Dendritic cell treated with granulocyte-macrophage colony-stimulating factor and Interleukin-4, amounts not matched to agents 40 ng/mL and 50 ng/mL, for 4 days (primary cell): ENCODE measurements at regions not wholly inside any gene's neighbourhood (a gene's known extent, or its start where the extent isn't known, plus 50 kb on each side); places are given as distances from the start of the nearest gene placed in this dataset.

Source experiments
- H3K27ac Mint-ChIP-seq: one replicate; pipeline ENCODE4 v1.8.0; 2022; ENCODE audit warnings: mild to moderate bottlenecking, mixed read lengths
- H3K27me3 Mint-ChIP-seq: one replicate; pipeline ENCODE4 v1.8.0; 2022; ENCODE audit warnings: mild to moderate bottlenecking, mixed read lengths
- H3K36me3 Mint-ChIP-seq: one replicate; pipeline ENCODE4 v1.8.0; 2022; ENCODE audit warnings: low read depth, mixed read lengths
- H3K4me1 Mint-ChIP-seq: one replicate; pipeline ENCODE4 v1.8.0; 2022; ENCODE audit warnings: low read depth, mixed read lengths
- H3K4me3 Mint-ChIP-seq: one replicate; pipeline ENCODE4 v1.8.0; 2022; ENCODE audit warnings: mild to moderate bottlenecking, moderate library complexity, mixed read lengths
- H3K9me3 Mint-ChIP-seq: one replicate; pipeline ENCODE4 v1.8.0; 2022; ENCODE audit warnings: mixed read lengths
- intact Hi-C: fragments of 100-400 bp; cut with micrococcal nuclease; formaldehyde crosslinking; loops from one replicate; pipeline ENCODE4 v1.15.0; 2022

DNA sequence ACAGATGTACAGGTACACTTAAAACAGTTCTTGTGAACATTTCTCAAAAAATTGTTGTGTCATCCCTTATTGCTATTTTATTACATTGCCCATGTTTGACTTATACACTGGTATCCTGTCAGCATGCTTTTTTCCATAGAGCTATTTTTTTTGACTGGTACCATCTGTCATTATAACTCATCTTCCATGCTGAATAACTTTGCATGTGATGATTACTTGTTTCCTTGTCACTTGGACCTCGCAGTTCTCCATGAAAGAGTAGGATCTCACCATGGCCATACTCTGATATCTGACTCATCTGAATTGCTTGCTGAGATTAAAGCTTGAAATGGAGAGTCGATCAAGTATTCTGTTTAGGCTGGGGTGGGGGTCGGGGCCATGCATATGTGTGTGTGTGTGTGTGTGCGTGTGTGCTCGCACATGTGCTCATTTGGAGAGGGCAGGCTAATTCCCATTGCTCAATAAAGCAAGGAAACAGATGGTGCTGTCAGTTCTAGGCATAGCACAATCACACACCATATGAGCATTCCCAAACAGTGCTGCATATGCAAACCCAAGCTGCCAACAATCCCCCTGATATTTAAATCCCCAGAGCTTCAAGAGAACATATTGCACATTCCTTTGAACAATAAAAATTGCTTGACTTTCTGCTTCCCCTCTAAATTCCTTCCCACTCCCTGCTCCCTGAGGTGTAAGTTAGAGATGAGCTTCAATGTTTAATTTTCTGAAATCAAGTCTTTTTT is 62.9 kb downstream of the NHLRC3 start:
- Mint-ChIP-seq H3K4me1 (no peaks in the 10 kb centered on the region), H3K4me3 (no peak overlapping the region), H3K27ac (no peak overlapping the region), H3K9me3 (no peaks in the 10 kb centered on the region), H3K27me3 (no peaks in the 10 kb centered on the region), H3K36me3 (no peaks in the 10 kb centered on the region)
- intact Hi-C loops = no loop called here

DNA sequence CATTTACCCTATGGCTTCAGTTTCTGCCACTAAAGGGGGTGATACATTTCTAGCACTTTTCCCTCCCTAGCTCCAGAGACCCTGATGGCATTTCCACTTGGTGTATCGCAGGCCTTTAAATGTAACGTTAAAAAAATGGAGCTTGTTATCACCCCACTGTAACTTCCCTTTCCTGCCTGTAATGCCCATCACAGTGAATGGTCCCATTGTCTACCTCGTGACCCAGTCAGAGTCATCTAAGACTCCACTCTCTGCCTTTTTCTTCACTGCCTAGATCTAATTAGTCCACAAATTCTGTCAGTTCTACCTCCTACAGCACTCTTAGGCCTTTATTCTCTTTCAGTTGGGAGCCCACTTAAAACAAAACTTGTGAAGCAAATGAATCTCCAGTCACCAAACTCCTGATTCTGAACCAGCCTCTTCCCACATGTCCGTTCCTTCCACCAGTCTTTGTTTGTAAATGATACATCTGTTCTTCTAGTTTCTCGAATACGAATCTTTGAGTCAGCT is 64.8 kb downstream of the NHLRC3 start:
- Mint-ChIP-seq H3K27ac (no peak overlapping the region), H3K4me1 (no peaks in the 10 kb centered on the region), H3K9me3 (no peaks in the 10 kb centered on the region), H3K4me3 (no peak overlapping the region), H3K27me3 (no peaks in the 10 kb centered on the region), H3K36me3 (no peaks in the 10 kb centered on the region)
- intact Hi-C loops = no loop called here

DNA sequence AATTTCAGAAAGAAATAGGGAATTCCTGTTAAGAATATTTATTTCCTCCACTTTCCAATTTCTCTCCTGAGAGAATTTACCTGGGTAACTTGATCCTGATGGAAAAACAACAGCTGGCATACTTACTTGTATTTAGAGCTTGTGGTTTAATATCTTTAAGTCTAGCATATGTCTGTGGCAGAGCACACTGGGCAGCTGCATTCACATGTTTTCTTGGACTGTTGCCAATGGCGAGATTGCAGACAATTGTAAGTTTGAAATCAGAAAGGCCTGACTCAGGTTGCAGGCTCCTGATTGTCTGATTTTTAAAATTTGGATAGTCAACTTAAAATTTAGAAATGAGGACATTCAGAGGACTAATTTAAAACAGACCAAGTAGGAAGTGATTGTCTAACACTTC is 66.9 kb downstream of the NHLRC3 start:
- H3K9me3 Mint-ChIP-seq = no peaks in the 10 kb centered on the region
- no peaks in the 10 kb centered on the region for H3K4me1 Mint-ChIP-seq
- H3K36me3 Mint-ChIP-seq = no peaks in the 10 kb centered on the region
- no peak overlapping the region for H3K27ac Mint-ChIP-seq
- no peaks in the 10 kb centered on the region for H3K27me3 Mint-ChIP-seq
- no peak overlapping the region for H3K4me3 Mint-ChIP-seq
- intact Hi-C loops = no loop called here

DNA sequence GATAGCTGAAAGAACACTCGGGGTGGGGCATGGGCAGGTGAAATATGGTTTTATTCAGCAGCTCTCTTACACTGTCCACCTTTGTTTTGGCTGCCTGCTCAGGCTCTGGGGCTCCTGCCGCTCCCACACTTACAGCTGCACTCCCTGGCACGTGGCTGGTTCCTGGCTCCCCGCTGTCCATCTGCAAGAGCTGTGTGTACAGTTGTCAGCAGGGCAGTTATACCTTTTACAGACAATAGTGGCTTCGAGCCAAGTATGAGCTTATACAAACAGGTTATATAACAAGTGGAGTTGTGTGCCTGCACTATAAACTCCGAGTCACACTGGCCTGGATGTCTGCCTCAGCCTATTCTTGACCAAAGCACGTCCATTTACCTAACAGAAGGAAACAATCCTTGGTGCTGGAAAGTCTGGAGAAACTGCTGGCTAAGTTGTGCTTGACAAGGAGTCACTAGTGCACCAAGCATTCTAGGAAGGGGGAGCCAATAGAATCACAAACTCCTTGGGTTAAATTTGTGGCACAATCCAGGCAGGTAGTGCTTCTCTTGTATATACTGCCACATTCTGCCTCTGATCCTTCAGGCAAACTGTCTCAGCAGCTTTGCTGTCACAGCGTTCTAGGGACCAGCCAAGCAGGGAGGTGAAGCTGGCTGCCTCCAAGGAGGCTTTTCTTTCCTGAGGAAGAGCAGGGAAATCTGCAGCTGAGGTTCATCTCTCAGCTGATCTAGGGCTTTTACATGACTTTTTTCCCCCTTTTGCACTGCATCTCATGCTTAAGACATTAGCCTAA is 68.2 kb downstream of the NHLRC3 start:
- Mint-ChIP-seq H3K4me3 (no peak overlapping the region), H3K27ac (no peak overlapping the region)

DNA sequence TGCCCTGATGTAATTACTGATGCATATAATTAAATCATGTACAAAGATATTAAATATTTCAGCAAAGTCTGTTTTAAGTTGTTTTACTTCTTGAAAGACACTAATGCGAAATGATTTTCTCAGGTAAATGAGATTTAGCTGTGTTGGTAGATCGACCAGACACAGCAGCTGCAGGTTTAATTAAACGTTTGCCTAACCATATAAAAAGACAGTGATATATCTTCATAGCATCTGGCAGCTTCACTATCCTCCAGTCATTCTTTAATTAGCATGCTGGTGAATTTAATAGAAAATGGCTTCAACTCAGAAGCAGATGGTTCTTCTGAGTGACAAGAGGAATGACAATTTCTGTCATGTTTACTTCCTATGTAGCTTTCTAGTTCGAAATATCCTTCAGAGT is 69.3 kb downstream of the NHLRC3 start:
- Mint-ChIP-seq H3K27me3 (no peaks in the 10 kb centered on the region), H3K36me3 (no peaks in the 10 kb centered on the region), H3K9me3 (no peaks in the 10 kb centered on the region), H3K4me1 (no peaks in the 10 kb centered on the region), H3K4me3 (no peak overlapping the region), H3K27ac (no peak overlapping the region)
- intact Hi-C loops = no loop called here

More for the DNA sequence above, 68.2 kb downstream of the NHLRC3 start:
- Mint-ChIP-seq H3K9me3 (no peaks in the 10 kb centered on the region), H3K4me1 (no peaks in the 10 kb centered on the region), H3K36me3 (no peaks in the 10 kb centered on the region), H3K27me3 (no peaks in the 10 kb centered on the region)
- intact Hi-C loops = no loop called here

DNA sequence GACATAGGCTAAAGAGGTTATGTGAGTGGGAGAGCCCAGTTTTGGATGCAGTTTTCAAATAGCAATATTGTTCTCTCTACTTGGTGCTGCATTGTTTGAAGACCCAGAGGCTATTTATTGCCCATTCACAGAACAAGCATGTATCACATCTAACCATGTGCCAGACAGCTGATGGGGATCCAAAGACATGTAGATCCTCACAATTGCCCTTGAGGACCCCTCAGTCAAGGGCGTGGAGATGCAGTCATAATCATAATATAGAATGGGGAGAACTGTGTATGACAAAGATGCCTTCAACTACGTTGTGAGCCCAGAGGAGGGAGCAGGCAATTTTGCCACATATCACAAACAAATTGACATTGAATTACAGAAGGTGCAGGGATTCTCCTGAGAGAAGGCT is 70.5 kb downstream of the NHLRC3 start:
- no peaks in the 10 kb centered on the region for H3K9me3 Mint-ChIP-seq
- no peaks in the 10 kb centered on the region for H3K4me1 Mint-ChIP-seq
- H3K27ac Mint-ChIP-seq = no peak overlapping the region
- intact Hi-C loops = no loop called here
- no peaks in the 10 kb centered on the region for H3K36me3 Mint-ChIP-seq
- no peaks in the 10 kb centered on the region for H3K27me3 Mint-ChIP-seq
- H3K4me3 Mint-ChIP-seq = no peak overlapping the region

DNA sequence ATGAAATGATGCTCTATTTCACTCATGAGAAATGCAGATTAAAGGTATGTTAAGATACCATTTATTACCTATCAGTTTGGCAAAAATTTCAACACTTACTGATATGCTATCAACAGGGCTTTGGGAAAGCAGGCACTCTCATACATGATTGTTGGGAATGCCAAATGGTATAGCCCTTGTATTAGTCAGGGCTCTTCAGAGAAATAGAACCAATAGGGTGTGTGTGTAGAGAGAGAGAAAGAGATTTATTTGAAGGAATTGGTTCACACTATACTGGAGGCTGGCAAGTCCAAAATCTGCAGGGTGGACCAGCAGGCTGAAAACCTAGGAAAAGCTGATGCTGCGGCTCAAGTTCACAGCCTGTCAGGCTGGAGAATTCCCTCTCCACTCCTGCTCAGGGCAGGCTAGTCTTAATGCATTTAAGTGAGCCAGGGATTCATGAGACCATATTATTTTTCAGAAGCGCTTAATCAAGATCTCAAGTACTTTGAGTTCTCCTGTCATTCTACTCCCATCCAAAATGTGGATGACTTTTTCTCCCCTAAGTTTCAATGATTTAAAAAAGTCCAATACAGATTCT is 72.4 kb downstream of the NHLRC3 start:
- Mint-ChIP-seq H3K27me3 (no peaks in the 10 kb centered on the region), H3K36me3 (no peaks in the 10 kb centered on the region), H3K4me3 (no peak overlapping the region), H3K9me3 (no peaks in the 10 kb centered on the region), H3K4me1 (no peaks in the 10 kb centered on the region), H3K27ac (no peak overlapping the region)
- intact Hi-C loops = no loop called here

DNA sequence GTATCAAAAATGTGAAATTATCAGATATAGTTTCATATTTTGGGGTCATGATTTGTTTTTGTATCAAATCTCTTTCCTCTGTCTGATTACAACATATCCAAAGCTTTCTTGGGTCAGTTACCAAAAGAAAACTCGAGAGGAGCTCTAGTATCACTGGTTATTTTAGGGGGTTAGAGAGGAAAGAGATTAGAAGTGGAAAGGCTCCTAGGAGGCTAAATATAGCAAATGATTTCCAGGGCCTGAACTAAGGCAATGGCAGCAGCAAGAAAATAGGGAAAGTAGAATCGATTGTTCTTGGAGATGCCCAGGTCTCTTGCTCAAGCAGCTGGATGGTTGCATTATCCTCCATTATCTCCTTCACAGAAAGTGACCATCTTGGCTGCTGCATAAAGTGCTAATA is 72.9 kb downstream of the NHLRC3 start:
- Mint-ChIP-seq H3K36me3 (no peaks in the 10 kb centered on the region), H3K27me3 (no peaks in the 10 kb centered on the region), H3K4me1 (no peaks in the 10 kb centered on the region), H3K4me3 (no peak overlapping the region), H3K9me3 (no peaks in the 10 kb centered on the region), H3K27ac (no peak overlapping the region)
- intact Hi-C loops = no loop called here

DNA sequence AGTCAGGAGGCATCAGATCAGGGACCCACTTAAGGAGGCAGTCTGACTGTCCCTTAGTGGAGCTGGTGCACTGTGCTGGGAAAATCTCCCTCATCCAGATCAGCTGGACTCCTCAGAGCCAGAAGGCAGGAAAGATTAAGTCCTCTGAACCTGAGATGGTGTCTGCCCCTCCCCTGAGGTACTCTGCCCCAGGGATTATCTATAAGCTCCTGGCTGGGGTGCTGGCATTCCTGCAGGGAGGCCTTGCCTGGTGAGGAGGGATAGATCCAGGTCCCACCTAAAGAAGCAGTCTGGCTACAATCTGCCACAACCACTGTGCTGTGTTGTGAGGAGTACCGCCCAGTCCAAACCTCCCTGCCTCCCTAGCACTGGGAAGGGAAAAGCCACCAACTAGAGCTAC is 81.2 kb downstream of the NHLRC3 start:
- intact Hi-C loops = no loop called here
- no peak overlapping the region for H3K4me3 Mint-ChIP-seq
- no peaks in the 10 kb centered on the region for H3K36me3 Mint-ChIP-seq
- peaks cover 28% of the 10 kb centered on the region for H3K9me3 Mint-ChIP-seq
- H3K27me3 Mint-ChIP-seq = no peaks in the 10 kb centered on the region
- no peaks in the 10 kb centered on the region for H3K4me1 Mint-ChIP-seq
- no peak overlapping the region for H3K27ac Mint-ChIP-seq

DNA sequence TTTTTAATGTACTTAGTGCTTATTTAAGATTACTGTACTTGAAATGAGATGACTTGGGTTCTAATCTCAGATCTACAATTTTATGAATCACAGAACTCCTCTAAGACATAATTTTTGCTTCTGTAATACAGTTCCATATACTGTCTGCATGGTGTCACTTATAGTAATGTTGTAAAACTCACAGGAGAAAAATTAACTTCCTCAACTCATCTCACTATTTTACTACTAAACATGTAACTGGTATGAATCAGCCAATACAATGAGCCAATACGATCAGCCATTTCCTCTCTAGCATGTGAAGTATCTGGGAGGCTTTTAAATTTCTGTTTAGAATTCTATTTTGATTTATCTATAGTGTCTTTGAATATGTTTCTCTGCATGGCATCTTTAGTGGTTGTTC is 85.3 kb downstream of the NHLRC3 start:
- Mint-ChIP-seq H3K4me1 (no peaks in the 10 kb centered on the region), H3K36me3 (no peaks in the 10 kb centered on the region), H3K27ac (no peak overlapping the region), H3K4me3 (no peak overlapping the region), H3K9me3 (peaks cover 7% of the 10 kb centered on the region), H3K27me3 (no peaks in the 10 kb centered on the region)
- intact Hi-C loops = no loop called here

DNA sequence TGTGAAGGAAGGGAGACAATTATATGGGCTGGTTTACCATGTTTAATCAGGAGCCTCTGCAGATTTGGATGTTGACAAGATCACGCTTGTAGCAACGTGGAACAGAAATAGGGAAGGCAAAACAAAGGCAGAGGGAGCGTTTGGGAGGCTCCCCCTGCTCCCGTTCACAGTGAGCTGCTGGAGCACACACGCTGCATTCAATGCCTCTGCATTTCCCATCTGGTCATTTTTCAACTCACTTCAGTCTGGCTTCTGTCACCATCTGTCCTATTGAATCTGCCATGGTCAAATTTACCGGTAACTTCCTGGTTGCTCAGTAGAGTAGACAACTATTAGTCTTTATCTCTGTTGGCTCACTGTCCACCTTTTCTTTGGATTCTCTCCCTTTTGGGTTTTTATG is 91.0 kb downstream of the NHLRC3 start:
- no peaks in the 10 kb centered on the region for H3K27me3 Mint-ChIP-seq
- intact Hi-C loops = no loop called here
- no peak overlapping the region for H3K4me3 Mint-ChIP-seq
- H3K4me1 Mint-ChIP-seq = no peaks in the 10 kb centered on the region
- H3K27ac Mint-ChIP-seq = no peak overlapping the region
- no peaks in the 10 kb centered on the region for H3K36me3 Mint-ChIP-seq
- H3K9me3 Mint-ChIP-seq = no peaks in the 10 kb centered on the region

DNA sequence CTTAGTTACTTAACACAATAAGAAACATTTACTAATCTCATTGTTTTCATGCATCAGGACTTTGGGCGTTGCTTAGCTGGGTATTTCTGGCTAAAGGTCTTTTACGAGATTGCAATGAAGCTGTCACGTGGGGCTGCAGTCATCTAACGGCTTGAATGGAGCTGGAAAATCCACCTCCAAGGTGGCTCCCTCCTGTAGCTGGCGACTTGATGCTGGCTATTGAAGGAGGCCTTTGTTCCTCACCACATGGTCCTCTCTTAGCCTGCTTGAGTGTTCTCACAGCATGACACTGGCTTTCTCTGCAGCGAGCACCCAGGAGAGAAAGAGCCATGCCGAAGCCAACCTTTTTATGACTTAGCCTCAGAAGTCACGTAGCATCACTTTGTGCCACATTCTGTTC is 92.0 kb downstream of the NHLRC3 start:
- Mint-ChIP-seq H3K4me1 (no peaks in the 10 kb centered on the region), H3K27ac (no peak overlapping the region), H3K9me3 (no peaks in the 10 kb centered on the region), H3K27me3 (no peaks in the 10 kb centered on the region), H3K36me3 (no peaks in the 10 kb centered on the region), H3K4me3 (no peak overlapping the region)
- intact Hi-C loops = no loop called here

DNA sequence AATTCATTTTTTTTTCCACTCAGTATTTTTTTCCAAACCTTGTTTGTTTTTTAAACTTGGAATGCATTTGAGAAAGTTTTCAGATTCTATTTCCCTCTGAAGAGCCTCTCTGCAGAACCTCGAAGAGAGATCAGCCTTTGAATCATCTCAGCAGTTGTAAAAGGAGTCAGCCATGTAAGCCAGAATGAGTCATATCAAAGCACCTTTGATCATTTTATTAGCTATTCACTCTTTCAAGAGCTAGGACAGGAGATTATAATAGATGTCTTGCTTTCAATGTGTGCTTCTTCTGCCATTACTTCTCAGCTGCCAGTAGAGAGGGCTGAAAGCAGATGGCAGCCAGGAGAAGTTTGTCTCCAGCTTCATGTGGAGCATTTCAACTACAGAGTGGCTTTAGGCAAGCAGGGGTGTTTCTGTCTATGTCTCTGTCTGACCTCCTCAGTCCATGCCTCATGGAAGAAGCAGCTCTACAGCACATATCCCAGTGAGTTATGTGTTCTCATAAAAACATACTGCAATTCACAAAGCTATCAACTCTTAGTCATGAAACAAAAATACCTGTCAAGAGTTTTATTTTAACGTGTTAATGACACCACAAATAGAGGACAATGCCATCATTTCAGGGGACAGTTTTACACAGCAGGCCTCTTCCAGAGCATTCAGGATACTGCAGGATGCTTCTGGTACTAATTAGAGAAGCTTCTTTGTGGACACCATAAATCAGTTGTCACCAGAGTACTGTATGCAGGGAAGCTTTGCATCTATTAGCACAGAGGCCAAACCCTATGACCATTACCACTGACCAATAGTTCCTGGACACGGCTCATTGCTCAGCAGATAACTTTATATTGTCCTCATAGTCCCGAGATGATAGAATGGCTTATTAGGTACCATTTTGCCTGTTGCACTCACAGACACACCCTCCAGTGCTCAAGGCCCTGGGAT is 94.3 kb downstream of the NHLRC3 start:
- no peaks in the 10 kb centered on the region for H3K27me3 Mint-ChIP-seq
- H3K4me3 Mint-ChIP-seq = no peak overlapping the region
- no peaks in the 10 kb centered on the region for H3K36me3 Mint-ChIP-seq

More for the DNA sequence above, 94.3 kb downstream of the NHLRC3 start:
- no peaks in the 10 kb centered on the region for H3K9me3 Mint-ChIP-seq
- H3K27ac Mint-ChIP-seq = no peak overlapping the region
- intact Hi-C loops = no loop called here
- H3K4me1 Mint-ChIP-seq = no peaks in the 10 kb centered on the region
